H9 (cell line): ENCODE measurements at regions not wholly inside any gene's neighbourhood (a gene's known extent, or its start where the extent isn't known, plus 50 kb on each side); places are given as distances from the start of the nearest gene placed in this dataset.

Experiments used
- DNase-seq: peaks from one replicate; pipeline ENCODE4 v3.0.0-alpha.2; 2017
- H2AFZ ChIP-seq: one replicate; pipeline ENCODE4 v1.6.1; 2013; ENCODE audit warnings: mild to moderate bottlenecking, low read length, control low read depth, moderate library complexity
- H2AK5ac ChIP-seq: 2 replicates; pipeline ENCODE4 v1.6.1; 2013; ENCODE audit warnings: low read length, control low read depth, mixed read lengths; ENCODE audit not compliant: insufficient read length
- H2BK120ac ChIP-seq: one replicate; pipeline ENCODE4 v1.6.1; 2013; ENCODE audit warnings: low read depth, mild to moderate bottlenecking, low read length, control low read depth, inconsistent platforms; ENCODE audit not compliant: poor library complexity, severe bottlenecking
- H2BK12ac ChIP-seq: 2 replicates; pipeline ENCODE4 v1.6.1; 2013; ENCODE audit warnings: low read length, control low read depth, mixed read lengths, low read depth; ENCODE audit not compliant: insufficient read length
- H2BK15ac ChIP-seq: 2 replicates; pipeline ENCODE4 v1.6.1; 2013; ENCODE audit warnings: low read depth, low read length, control low read depth
- H2BK20ac ChIP-seq: one replicate; pipeline ENCODE4 v1.6.1; 2013; ENCODE audit warnings: low read depth, mild to moderate bottlenecking, low read length, control low read depth, inconsistent platforms; ENCODE audit not compliant: poor library complexity, severe bottlenecking
- H2BK5ac ChIP-seq: 2 replicates; pipeline ENCODE4 v1.6.1; 2013; ENCODE audit warnings: low read length, control low read depth, mixed read lengths; ENCODE audit not compliant: insufficient read length
- H3K14ac ChIP-seq: 2 replicates; pipeline ENCODE4 v1.6.1; 2013; ENCODE audit warnings: low read length, control low read depth; ENCODE audit not compliant: insufficient read depth
- H3K18ac ChIP-seq: 2 replicates; pipeline ENCODE4 v1.6.1; 2013; ENCODE audit warnings: low read depth, mild to moderate bottlenecking, mixed read lengths, low read length, control low read depth; ENCODE audit not compliant: insufficient read length
- H3K23ac ChIP-seq: 2 replicates; pipeline ENCODE4 v1.6.1; 2013; ENCODE audit warnings: low read length, control low read depth, mixed read lengths, low read depth; ENCODE audit not compliant: insufficient read length
- H3K23me2 ChIP-seq: 2 replicates; pipeline ENCODE4 v1.6.1; 2013; ENCODE audit warnings: low read depth, mild to moderate bottlenecking, mixed read lengths, low read length, control low read depth; ENCODE audit not compliant: insufficient read length, poor library complexity, severe bottlenecking
- H3K27ac ChIP-seq: 2 replicates; pipeline ENCODE4 v1.5.1; 2013; ENCODE audit warnings: low read length, control low read depth, mixed read lengths, low read depth; ENCODE audit not compliant: insufficient read length
- H3K27me3 ChIP-seq: 2 replicates; pipeline ENCODE4 v1.6.1; 2013; ENCODE audit warnings: low read length, control low read depth, inconsistent platforms; ENCODE audit not compliant: insufficient read depth
- H3K4ac ChIP-seq: 2 replicates; pipeline ENCODE4 v1.6.1; 2013; ENCODE audit warnings: low read depth, mild to moderate bottlenecking, control low read depth, inconsistent platforms, low read length, moderate library complexity
- H3K4me1 ChIP-seq: 2 replicates; pipeline ENCODE4 v1.6.1; 2013; ENCODE audit warnings: low read length, control low read depth, inconsistent platforms; ENCODE audit not compliant: insufficient read depth
- H3K4me2 ChIP-seq: 2 replicates; pipeline ENCODE4 v1.6.1; 2013; ENCODE audit warnings: low read length, control low read depth, mixed read lengths; ENCODE audit not compliant: insufficient read length, insufficient read depth
- H3K56ac ChIP-seq: 2 replicates; pipeline ENCODE4 v1.6.1; 2013; ENCODE audit warnings: low read depth, mild to moderate bottlenecking, mixed read lengths, low read length, control low read depth; ENCODE audit not compliant: insufficient read length
- H3K79me1 ChIP-seq: 2 replicates; pipeline ENCODE4 v1.6.1; 2013; ENCODE audit warnings: low read depth, mild to moderate bottlenecking, moderate library complexity, low read length, control low read depth, inconsistent platforms; ENCODE audit not compliant: insufficient read depth, poor library complexity, severe bottlenecking
- H3K79me2 ChIP-seq: 2 replicates; pipeline ENCODE4 v1.6.1; 2013; ENCODE audit warnings: low read length, control low read depth, inconsistent platforms; ENCODE audit not compliant: insufficient read depth
- H3K9ac ChIP-seq: 2 replicates; pipeline ENCODE4 v1.6.1; 2013; ENCODE audit warnings: low read length, control low read depth, mixed read lengths; ENCODE audit not compliant: insufficient read length; ENCODE audit errors: extremely low read depth
- H3K9me3 ChIP-seq: one replicate; pipeline ENCODE4 v1.6.1; 2013; ENCODE audit warnings: low read depth, low read length, inconsistent platforms; ENCODE audit not compliant: control insufficient read depth
- H3T11ph ChIP-seq: one replicate; pipeline ENCODE4 v1.6.1; 2013; ENCODE audit warnings: mild to moderate bottlenecking, low read length, control low read depth, inconsistent platforms
- H4K20me1 ChIP-seq: one replicate; pipeline ENCODE4 v1.6.1; 2013; ENCODE audit not compliant: control insufficient read depth, insufficient read length, insufficient read depth
- H4K5ac ChIP-seq: 2 replicates; pipeline ENCODE4 v1.6.1; 2013; ENCODE audit warnings: low read depth, mild to moderate bottlenecking, mixed read lengths, low read length, control low read depth; ENCODE audit not compliant: insufficient read length
- H4K8ac ChIP-seq: replicated peaks from 2 replicates; pipeline ENCODE4 v1.6.1; 2013; ENCODE audit warnings: low read length, control low read depth, mixed read lengths, low read depth; ENCODE audit not compliant: insufficient read length
- H4K91ac ChIP-seq: 2 replicates; pipeline ENCODE4 v1.6.1; 2013; ENCODE audit warnings: low read depth, mild to moderate bottlenecking, moderate library complexity, mixed read lengths, low read length, control low read depth; ENCODE audit not compliant: insufficient read length
- H3K27ac Mint-ChIP-seq, 3 experiments: 2 replicates in 2 of 3; 3 replicates in 1 of 3; pipeline ENCODE4 v1.8.0; 2020 to 2021; ENCODE audit warnings: mixed read lengths in 3 of 3, mild to moderate bottlenecking in 1 of 3, moderate library complexity in 1 of 3
- H3K27me3 Mint-ChIP-seq: 2 replicates; pipeline ENCODE4 v1.8.0; 2021; ENCODE audit warnings: low read depth, mild to moderate bottlenecking, moderate library complexity, mixed read lengths
- H3K36me3 Mint-ChIP-seq, 3 experiments: 2 replicates in 2 of 3; 3 replicates in 1 of 3; pipeline ENCODE4 v1.8.0; 2020 to 2021; ENCODE audit warnings: low read depth in 3 of 3, mixed read lengths in 3 of 3; ENCODE audit not compliant: insufficient read depth in 1 of 3
- H3K4me1 Mint-ChIP-seq, 2 experiments: 2 replicates each; pipeline ENCODE4 v1.8.0; 2020; ENCODE audit warnings: mixed read lengths in 2 of 2
- H3K4me3 Mint-ChIP-seq, 2 experiments: 2 replicates in 1 of 2; 3 replicates in 1 of 2; pipeline ENCODE4 v1.8.0; 2020 to 2021; ENCODE audit warnings: mild to moderate bottlenecking in 2 of 2, mixed read lengths in 2 of 2, moderate library complexity in 1 of 2
- H3K9me3 Mint-ChIP-seq, 2 experiments: 2 replicates in 1 of 2; 3 replicates in 1 of 2; pipeline ENCODE4 v1.8.0; 2020; ENCODE audit warnings: mild to moderate bottlenecking in 2 of 2, mixed read lengths in 2 of 2, moderate library complexity in 1 of 2
- CTCF ChIP-seq: fragments of 200-600 bp; sonication (generic); conservative IDR thresholded peaks from 3 replicates; pipeline ENCODE4 v1.8.0; 2021; ENCODE audit warnings: antibody characterized with exemption, mild to moderate bottlenecking
- WGBS: extraction: QIAGEN DNeasy Blood & Tissue Kit; methylation state at CpG from one replicate; pipeline ENCODE4 v1.1.7; 2013; ENCODE audit warnings: missing lambda C conversion rate, low lambda C conversion rate, mixed read lengths; ENCODE audit not compliant: insufficient read length; ENCODE audit errors: extremely low coverage; 5-methylcytosine and 5-hydroxymethylcytosine counted together

GRCh38 chr6:141290941-141291721, 841.6 kb upstream of the GJE1 start:
- no peaks in the 10 kb centered on the region for H3K9me3 ChIP-seq
- no peak for DNase-seq
- no peak overlapping the region for H4K91ac ChIP-seq
- H3K79me1 ChIP-seq: no peaks in the 10 kb centered on the region
- H4K20me1 ChIP-seq: no peaks in the 10 kb centered on the region
- no peaks in the 10 kb centered on the region for H3K27me3 ChIP-seq
- no peak overlapping the region for H3K18ac ChIP-seq
- Mint-ChIP-seq H3K4me1 (no peaks in the 10 kb centered on the region), H3K4me3 (no peak overlapping the region), H3K36me3 (peaks cover 2 to 31% (median 2%) of the 10 kb centered on the region in 3 experiments; a peak in 5 of 7 replicates), H3K27ac (no peak overlapping the region), H3K9me3 (peaks cover 4 to 11% of the 10 kb centered on the region in 2 experiments; a peak in 3 of 5 replicates), H3K27me3 (no peaks in the 10 kb centered on the region)
- no peak overlapping the region for H3K14ac ChIP-seq
- H3K27ac ChIP-seq: no peak overlapping the region
- no peak overlapping the region for H2AFZ ChIP-seq
- peaks cover 3% of the 10 kb centered on the region for H3K23me2 ChIP-seq
- H3K4me1 ChIP-seq: no peaks in the 10 kb centered on the region
- H2BK120ac ChIP-seq: no peak overlapping the region
- no peak overlapping the region for H3K56ac ChIP-seq
- H3K23ac ChIP-seq: no peak overlapping the region
- H4K8ac ChIP-seq: no peak overlapping the region
- H4K5ac ChIP-seq: no peak overlapping the region
- no peak overlapping the region for H2BK15ac ChIP-seq
- H2BK20ac ChIP-seq: no peak overlapping the region
- no peak overlapping the region for H3K9ac ChIP-seq
- H2BK5ac ChIP-seq: no peak overlapping the region
- no peak overlapping the region for H2BK12ac ChIP-seq
- no peak for TF ChIP-seq CTCF
- no peak overlapping the region for H3T11ph ChIP-seq
- no peaks in the 10 kb centered on the region for H3K79me2 ChIP-seq
- H3K4ac ChIP-seq: no peak overlapping the region
- no peak overlapping the region for H2AK5ac ChIP-seq
- no CpG with 5 or more reads among the region's 3 CpGs for WGBS
- H3K4me2 ChIP-seq: no peak overlapping the region
